MCF 10A (cell line): ENCODE measurements at regions not wholly inside any gene's neighbourhood (a gene's known extent, or its start where the extent isn't known, plus 50 kb on each side); places are given as distances from the start of the nearest gene placed in this dataset.

Experiments
- BruUV-seq: library from RNA; stranded (reverse); fragments of 400-500 nt; replicated peaks from 2 replicates; lab custom pipeline; 2021; lab: Mats Ljungman, UMichigan
- CTCF ChIA-PET: fragments of 300-600 bp; sonication (Branson Sonifier 250); formaldehyde crosslinking; extraction: SDS; loops from one replicate; lab custom pipeline; 2021; ENCODE audit warnings: antibody characterized with exemption, inconsistent platforms; lab: Yijun Ruan, JAX
- POLR2A ChIA-PET: fragments of 300-600, 350-650 bp; sonication (Branson Sonifier 250); formaldehyde crosslinking; extraction: SDS; loops from one replicate; lab custom pipeline; 2020; ENCODE audit warnings: antibody characterized with exemption, inconsistent platforms; lab: Yijun Ruan, JAX
- DNase-seq: peaks from one replicate; pipeline ENCODE4 v3.0.0-alpha.2; 2018; ENCODE audit not compliant: unreplicated experiment
- H3K27ac Mint-ChIP-seq: one replicate; pipeline ENCODE4 v1.8.0; 2022; ENCODE audit warnings: mild to moderate bottlenecking, low read depth, mixed read lengths; ENCODE audit not compliant: unreplicated experiment
- H3K27me3 Mint-ChIP-seq: one replicate; pipeline ENCODE4 v1.8.0; 2022; ENCODE audit warnings: mixed read lengths; ENCODE audit not compliant: insufficient read depth, unreplicated experiment
- H3K36me3 Mint-ChIP-seq: one replicate; pipeline ENCODE4 v1.8.0; 2022; ENCODE audit warnings: mild to moderate bottlenecking, moderate library complexity, mixed read lengths; ENCODE audit not compliant: insufficient read depth, unreplicated experiment
- H3K4me1 Mint-ChIP-seq: one replicate; pipeline ENCODE4 v1.8.0; 2022; ENCODE audit warnings: mixed read lengths; ENCODE audit not compliant: insufficient read depth, unreplicated experiment
- H3K4me3 Mint-ChIP-seq: one replicate; pipeline ENCODE4 v1.8.0; 2022; ENCODE audit warnings: mild to moderate bottlenecking, moderate library complexity, mixed read lengths; ENCODE audit not compliant: unreplicated experiment
- H3K9me3 Mint-ChIP-seq: one replicate; pipeline ENCODE4 v1.8.0; 2022; ENCODE audit warnings: mixed read lengths; ENCODE audit not compliant: unreplicated experiment
- intact Hi-C: fragments of 100-400 bp; cut with micrococcal nuclease; formaldehyde crosslinking; loops from 2 replicates; pipeline ENCODE4 v1.14.1; 2022
- TF ChIP-seq, protein P1 (sequence below): fragments of 200-600 bp; IDR thresholded peaks from one replicate; pipeline ENCODE4 v1.8.0; 2022; ENCODE audit warnings: antibody characterized with exemption, mild to moderate bottlenecking; ENCODE audit not compliant: unreplicated experiment

- no peak for DNase-seq
- Mint-ChIP-seq H3K4me3 (no peak overlapping the region), H3K9me3 (no peaks in the 10 kb centered on the region), H3K27ac (no peak overlapping the region), H3K4me1 (no peaks in the 10 kb centered on the region), H3K36me3 (no peaks in the 10 kb centered on the region), H3K27me3 (peaks cover 41% of the 10 kb centered on the region)
- CTCF ChIA-PET, result interaction anchor here (0.6 kb wide), 1 partner anchor 39 kb away, joined by 3 read pairs; no protein-coding TSS in a partner anchor
- intact Hi-C loops, result no loop called here
- no TSS peak for BruUV-seq
- TF ChIP-seq, protein P1, sequence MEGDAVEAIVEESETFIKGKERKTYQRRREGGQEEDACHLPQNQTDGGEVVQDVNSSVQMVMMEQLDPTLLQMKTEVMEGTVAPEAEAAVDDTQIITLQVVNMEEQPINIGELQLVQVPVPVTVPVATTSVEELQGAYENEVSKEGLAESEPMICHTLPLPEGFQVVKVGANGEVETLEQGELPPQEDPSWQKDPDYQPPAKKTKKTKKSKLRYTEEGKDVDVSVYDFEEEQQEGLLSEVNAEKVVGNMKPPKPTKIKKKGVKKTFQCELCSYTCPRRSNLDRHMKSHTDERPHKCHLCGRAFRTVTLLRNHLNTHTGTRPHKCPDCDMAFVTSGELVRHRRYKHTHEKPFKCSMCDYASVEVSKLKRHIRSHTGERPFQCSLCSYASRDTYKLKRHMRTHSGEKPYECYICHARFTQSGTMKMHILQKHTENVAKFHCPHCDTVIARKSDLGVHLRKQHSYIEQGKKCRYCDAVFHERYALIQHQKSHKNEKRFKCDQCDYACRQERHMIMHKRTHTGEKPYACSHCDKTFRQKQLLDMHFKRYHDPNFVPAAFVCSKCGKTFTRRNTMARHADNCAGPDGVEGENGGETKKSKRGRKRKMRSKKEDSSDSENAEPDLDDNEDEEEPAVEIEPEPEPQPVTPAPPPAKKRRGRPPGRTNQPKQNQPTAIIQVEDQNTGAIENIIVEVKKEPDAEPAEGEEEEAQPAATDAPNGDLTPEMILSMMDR, result no peak
- POLR2A ChIA-PET, result no interaction called here
Observed at GRCh38 chr11:114964676-114965214, 286.4 kb downstream of the NXPE2 start.

- Mint-ChIP-seq H3K4me1 (no peaks in the 10 kb centered on the region), H3K27me3 (peaks cover 23% of the 10 kb centered on the region), H3K36me3 (no peaks in the 10 kb centered on the region), H3K4me3 (no peak overlapping the region), H3K27ac (no peak overlapping the region), H3K9me3 (no peaks in the 10 kb centered on the region)
- DNase-seq, result no peak
- no TSS peak for BruUV-seq
- CTCF ChIA-PET, result no interaction called here
- intact Hi-C loops, result no loop called here
- POLR2A ChIA-PET, result no interaction called here
- TF ChIP-seq, protein P1, result no peak
Observed at GRCh38 chr11:114970927-114971645, 292.8 kb downstream of the NXPE2 start.

- TF ChIP-seq, protein P1, result no peak
- H3K27ac Mint-ChIP-seq, result no peak overlapping the region
- no peaks in the 10 kb centered on the region for H3K9me3 Mint-ChIP-seq
- POLR2A ChIA-PET, result no interaction called here
- no peak overlapping the region for H3K4me3 Mint-ChIP-seq
- no peaks in the 10 kb centered on the region for H3K4me1 Mint-ChIP-seq
- H3K36me3 Mint-ChIP-seq, result no peaks in the 10 kb centered on the region
- no TSS peak for BruUV-seq
- intact Hi-C loops, result no loop called here
- no peak for DNase-seq
- CTCF ChIA-PET, result no interaction called here
- H3K27me3 Mint-ChIP-seq, result peaks cover 13% of the 10 kb centered on the region
Observed at GRCh38 chr11:114972105-114972504, 293.8 kb downstream of the NXPE2 start.

DNA sequence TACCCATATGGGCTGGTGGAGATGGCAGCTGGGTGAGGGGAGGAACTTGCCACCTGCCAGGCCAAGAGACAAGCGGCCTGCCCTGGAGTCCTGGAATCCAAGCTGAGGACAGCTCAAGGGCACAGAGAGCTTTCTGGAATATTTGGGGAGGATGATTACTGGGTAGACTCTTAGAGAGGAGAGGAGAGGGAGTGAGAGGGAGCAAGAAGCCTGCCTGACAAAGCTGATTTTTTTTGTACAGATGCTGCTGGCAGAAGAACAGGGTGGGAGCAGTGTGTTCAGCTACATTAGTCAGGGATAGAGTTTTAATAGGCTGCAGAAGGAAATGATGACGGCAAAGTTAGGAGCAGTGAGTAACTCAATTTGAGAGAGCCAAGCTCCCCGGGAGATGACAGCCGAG is 299.3 kb downstream of the NXPE2 start:
- ChIA-PET CTCF (no interaction called here), POLR2A (no interaction called here)
- Mint-ChIP-seq H3K9me3 (no peaks in the 10 kb centered on the region), H3K27me3 (peaks cover 10% of the 10 kb centered on the region), H3K4me1 (no peaks in the 10 kb centered on the region), H3K4me3 (no peak overlapping the region), H3K36me3 (no peaks in the 10 kb centered on the region), H3K27ac (no peak overlapping the region)
- intact Hi-C loops, result no loop called here
- BruUV-seq, result no TSS peak
- TF ChIP-seq, protein P1, result no peak
- DNase-seq, result no peak
